T47D (cell line): ENCODE measurements at regions not wholly inside any gene's neighbourhood (a gene's known extent, or its start where the extent isn't known, plus 50 kb on each side); places are given as distances from the start of the nearest gene placed in this dataset.

ENCODE experiments used
- DNase-seq, 2 experiments: peaks; one replicate each; pipeline versions ENCODE4 v3.0.0 to v3.0.0-alpha.2; 2011 to 2012; ENCODE audit warnings: low read depth in 1 of 2, low spot score in 1 of 2
- JUND ChIP-seq: IDR thresholded peaks from 2 replicates; pipeline ENCODE4 v1.6.1; 2012; ENCODE audit warnings: low read depth
- in situ Hi-C: cut with HindIII; loops from 2 replicates; pipeline ENCODE4 v1.10.0; 2016; ENCODE audit warnings: low sequenced_read_pairs, low pct_unique_long_range_greater_than_20kb

DNA sequence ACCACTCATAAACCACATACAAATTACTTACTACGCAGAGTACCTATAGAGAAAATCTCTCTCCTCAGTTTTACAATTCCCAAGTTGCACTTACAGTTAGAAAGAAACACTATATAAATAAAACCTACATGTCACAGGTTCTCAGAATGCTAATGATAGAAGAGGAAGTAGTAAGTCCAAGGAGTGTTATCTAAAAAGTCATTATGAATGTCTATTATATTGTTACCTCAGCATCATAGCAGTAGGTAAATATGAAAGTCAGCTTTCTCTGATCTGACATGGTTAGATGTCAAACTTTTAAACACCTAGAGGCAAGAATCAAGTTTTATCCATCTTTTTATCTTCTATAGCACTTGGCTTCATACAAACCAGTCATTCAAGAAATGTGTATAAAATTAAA lies 163.2 kb upstream of the FAM241A start:
- TF ChIP-seq JUND, result no peak
- in situ Hi-C loops, result no loop called here
- DNase-seq, result no peak

DNA sequence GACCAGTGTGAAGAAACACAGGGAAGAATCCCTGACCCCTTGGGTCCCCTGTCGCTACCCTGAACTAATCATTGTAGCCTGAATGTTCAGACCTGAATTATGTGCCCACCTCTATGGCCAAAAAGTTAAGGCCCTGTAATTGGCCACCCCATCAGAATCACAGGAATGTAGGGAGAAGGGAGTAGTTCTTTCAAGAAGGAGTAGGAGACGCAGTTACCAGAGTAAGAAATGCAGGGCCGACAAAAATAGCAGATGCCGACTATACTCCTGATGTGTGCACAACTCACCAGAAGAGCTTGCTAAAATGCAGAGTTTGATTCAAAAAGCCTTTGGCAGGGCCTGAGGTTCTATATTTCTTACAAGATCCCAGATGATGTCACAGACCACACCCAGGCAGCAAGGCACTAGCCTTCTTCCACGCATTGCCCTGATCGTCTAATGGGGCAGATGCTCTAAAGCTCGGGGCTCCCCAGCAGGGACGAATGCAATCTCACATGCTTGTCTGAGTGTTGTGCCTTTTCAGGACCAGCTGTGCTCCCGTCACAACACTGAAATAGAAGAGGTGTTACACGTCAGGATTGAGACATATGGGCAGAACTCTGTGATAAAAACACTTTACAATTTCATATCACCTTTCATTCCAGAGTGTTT lies 161.0 kb upstream of the FAM241A start:
- in situ Hi-C loops, result no loop called here
- TF ChIP-seq JUND, result no peak
- DNase-seq, result no peak

DNA sequence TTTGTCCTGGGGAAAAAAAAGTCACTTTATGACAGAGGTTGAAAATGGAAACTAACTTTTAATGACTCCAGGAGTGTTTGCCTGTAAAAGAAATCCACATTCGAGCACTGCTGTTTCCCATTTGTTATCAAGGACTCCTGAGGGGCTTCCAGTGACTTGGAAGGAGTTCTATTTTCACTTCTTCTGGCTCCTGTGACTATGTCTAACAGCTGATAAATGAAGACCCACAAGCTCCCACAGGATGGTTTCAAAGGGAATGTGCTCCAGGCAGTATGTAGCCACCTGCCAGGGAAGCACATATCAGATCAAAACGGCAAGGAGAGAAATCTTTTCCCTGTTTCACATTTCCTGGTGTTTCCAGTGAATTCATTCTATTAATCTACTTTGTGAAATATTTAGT lies 159.8 kb upstream of the FAM241A start:
- in situ Hi-C loops, result no loop called here
- DNase-seq, result no peak
- no peak for TF ChIP-seq JUND

DNA sequence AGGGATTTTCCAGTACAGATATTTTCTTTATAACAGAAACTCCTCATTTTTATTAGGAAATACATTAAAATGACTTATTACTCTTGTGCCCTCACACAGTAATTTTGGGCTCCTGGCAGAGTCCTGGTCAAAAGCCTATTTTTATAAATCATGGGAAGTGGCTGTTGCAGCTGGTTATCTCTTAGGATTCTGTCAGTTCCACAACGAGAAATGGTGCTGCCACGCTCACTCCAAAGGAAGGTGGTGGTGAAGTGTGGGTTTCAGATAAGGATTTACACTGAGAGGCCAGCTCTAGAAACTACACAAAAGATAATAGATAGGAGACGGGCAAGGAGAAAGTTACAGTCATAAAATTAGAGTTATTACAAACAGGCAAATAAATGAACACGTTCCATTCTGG lies 159.2 kb upstream of the FAM241A start:
- DNase-seq, result no peak
- TF ChIP-seq JUND, result no peak
- in situ Hi-C loops, result no loop called here

DNA sequence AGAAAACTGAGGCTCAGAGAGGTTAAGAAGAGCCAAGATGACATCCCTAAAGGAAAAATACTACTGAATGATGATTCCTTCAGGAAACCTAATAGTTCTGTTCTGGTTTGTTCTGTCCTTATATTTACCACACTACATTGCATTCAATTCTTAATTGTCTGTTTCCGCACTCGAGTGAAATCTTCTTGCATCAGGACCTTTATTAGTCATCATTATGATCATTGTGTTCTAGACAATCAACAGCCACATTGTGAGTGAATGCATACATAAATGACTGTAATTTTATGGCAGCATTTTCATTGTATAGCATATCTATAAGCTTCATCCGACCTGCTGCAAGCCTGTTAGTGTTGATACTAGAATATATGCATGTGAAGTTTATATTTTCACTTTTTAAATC lies 156.7 kb upstream of the FAM241A start:
- no peak for DNase-seq
- no peak for TF ChIP-seq JUND
- in situ Hi-C loops, result no loop called here

DNA sequence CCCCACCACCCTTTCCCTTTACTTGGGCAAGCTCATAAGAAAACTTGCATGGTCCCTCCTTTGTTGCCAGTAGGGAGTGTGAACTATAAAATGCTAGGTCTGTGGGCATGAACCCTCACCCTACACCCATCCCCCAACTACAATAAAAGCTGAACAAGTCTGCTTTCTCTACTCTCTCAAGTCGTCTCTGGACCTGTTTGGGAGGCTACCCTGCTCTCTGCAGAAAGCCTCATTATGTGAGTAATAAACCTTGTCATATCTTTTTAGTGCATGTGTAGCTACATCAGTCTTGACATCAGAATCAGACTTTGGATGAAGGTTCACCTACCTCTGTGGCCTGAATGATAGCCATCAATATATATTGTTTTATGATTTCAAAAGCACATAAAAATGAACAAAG lies 155.4 kb upstream of the FAM241A start:
- no peak for DNase-seq
- in situ Hi-C loops, result no loop called here
- no peak for TF ChIP-seq JUND

DNA sequence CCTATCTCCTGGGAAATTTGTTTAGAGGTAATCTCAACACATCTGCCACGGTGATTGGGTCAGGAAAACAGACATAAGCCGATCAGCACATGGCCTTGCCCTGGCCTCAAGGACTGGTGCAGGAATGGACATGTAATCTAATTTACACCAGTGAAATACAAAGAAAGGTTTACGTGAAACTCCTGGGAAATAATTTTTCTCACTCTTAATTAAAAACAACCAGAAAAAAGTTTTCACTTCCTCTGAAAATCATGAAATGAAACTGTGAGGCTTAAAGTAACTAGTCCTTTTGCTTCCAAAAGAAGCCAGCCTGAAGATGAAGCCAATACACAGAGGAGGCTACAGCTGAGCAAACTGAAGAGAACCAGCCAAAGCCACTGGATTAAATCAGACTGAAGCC lies 154.1 kb upstream of the FAM241A start:
- in situ Hi-C loops, result no loop called here
- no peak for TF ChIP-seq JUND
- DNase-seq, result no peak

DNA sequence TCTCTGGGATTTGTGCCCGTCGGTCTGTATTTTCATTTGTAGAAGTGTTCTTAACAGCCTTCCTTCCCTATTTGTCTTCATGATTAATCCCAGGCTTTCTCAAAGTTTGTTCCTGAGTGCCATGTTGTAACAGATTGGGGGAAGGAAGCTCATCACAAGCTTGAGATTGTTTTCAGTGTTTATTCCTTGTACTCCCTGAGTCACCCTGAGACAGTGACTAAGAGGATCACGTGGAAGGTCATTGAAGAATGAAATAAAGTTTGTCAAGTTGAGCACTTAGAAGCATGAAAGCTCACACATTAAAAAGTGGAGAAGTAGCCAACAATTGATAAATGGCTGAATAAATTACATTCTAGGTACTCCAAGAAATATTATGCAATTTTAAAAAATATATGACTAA lies 153.5 kb upstream of the FAM241A start:
- in situ Hi-C loops, result no loop called here
- TF ChIP-seq JUND, result no peak
- DNase-seq, result no peak

DNA sequence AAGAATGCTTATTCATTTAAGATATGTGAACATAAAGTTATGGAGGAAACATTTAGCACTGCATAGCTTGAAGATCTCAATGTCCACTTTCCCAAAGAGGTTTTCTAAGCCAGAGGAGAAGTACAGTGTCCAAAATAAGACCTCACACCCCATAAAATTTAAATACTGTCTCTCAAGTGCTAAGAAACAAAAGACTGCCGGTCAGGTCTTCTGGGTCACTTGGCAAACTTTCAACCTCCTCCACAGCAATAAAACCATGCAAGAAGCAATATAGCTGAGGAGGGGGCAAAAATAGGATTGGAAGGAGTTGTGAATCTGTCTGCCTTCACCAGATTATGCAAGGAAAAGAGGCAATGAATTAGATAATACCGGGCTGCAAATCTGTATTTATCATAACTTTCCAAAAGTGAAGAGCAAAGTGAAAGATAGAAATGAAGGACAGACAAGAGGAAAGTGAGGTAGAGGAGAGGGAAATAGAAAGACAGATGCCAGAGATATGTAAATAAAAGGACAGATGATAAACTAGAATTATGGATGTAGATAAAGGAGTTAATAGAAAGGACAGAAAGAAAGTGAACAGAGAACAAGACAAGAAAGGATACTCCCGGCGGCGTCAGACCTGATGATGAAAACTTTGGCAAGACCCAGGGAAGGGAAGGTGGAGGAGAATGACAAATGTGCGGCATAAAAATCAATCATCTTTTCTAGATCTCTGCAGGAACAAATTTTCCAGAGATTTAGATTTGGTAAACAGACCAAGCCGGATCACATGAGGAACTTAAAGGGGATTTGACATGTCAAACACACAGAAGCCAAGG lies 152.7 kb upstream of the FAM241A start:
- in situ Hi-C loops, result no loop called here
- no peak for DNase-seq
- no peak for TF ChIP-seq JUND

DNA sequence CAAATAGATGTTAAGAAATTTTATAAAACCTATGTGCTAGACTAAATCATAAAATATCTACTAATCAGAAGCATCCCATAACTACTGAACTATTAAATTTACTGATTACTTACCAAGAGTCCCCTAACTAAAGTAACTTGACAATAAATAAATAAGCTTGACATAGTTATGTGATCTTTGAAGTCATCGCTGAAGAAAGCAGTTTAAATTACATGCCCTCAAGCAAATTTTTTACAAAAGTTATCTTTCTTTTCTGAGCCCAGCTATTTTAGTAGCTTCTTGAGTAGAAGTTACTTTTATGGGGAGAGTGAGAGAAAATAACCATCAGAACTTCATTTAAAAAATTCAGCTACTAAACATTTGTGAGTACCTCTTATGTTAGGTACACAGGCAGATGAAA lies 150.9 kb upstream of the FAM241A start:
- no peak for TF ChIP-seq JUND
- in situ Hi-C loops, result no loop called here
- no peak for DNase-seq

DNA sequence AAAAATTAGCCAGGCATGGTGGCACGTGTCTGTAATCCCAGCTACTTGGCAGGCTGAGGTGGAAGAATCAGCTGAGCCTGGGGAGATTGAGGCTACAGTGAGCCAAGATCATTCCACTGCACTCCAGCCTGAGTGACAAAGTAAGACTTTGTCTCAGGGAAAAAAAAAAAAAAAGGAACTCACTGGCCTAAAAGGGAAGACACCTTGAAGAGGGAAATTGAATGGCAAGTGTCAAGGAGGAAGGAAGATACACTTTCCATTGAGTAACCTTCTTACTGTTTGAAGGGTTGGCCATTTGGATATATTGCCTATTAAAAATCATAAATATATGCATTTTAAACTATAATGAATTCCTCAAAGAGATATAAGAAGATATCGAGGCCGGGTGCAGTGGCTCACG lies 147.5 kb upstream of the FAM241A start:
- TF ChIP-seq JUND, result no peak
- in situ Hi-C loops, result no loop called here
- DNase-seq, result no peak

DNA sequence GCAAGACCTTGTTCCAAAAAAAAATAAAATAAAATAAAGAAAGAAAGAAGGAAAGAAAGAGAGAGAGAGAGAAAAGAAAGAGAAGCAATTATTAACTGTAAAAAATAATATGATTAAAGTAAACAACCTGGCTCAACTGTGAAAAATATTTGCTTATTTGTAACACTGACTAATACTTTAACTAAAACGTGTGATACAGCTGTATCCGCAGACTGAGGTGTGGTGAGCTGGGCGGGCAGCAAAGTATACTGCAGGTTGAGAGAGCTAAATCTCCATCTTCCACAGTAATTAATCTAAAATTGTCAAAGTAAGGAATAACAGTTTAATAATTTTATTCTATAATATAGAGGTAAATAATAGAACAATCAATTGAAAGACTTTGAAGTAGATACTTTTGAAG lies 145.5 kb upstream of the FAM241A start:
- no peak for DNase-seq
- no peak for TF ChIP-seq JUND
- in situ Hi-C loops, result no loop called here

DNA sequence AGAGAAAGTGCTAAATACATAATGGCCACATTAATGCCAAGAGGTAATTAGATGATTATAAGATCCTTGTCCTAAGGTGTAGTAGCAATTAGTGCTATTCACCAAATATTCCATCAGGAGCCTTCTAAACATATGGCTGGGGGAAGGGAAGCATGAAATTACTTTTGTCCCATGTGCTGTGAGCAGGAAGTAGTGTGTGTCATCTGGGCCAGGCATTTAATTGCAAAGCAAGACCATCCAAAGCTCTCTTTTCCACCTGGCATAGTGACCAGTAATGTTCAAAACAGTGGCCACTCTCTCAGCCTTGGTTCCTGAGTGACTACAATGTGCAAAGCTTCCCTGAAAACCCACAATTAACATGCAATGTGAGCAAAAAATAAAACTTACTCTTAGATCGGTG lies 144.2 kb upstream of the FAM241A start:
- no peak for TF ChIP-seq JUND
- in situ Hi-C loops, result no loop called here

More for the DNA sequence above, 144.2 kb upstream of the FAM241A start:
- no peak for DNase-seq
